GM12874 (cell line): ENCODE measurements at regions not wholly inside any gene's neighbourhood (a gene's known extent, or its start where the extent isn't known, plus 50 kb on each side); places are given as distances from the start of the nearest gene placed in this dataset.

ENCODE experiments used
- CTCF ChIP-seq: IDR thresholded peaks from 2 replicates; pipeline ENCODE4 v1.5.1; 2011; ENCODE audit warnings: low read depth, mild to moderate bottlenecking, control low read depth, low read length, moderate library complexity; ENCODE audit not compliant: insufficient read depth

GRCh38 chr9:18255747-18256146 is 218.2 kb upstream of the ADAMTSL1 start:
- TF ChIP-seq CTCF = no peak

DNA sequence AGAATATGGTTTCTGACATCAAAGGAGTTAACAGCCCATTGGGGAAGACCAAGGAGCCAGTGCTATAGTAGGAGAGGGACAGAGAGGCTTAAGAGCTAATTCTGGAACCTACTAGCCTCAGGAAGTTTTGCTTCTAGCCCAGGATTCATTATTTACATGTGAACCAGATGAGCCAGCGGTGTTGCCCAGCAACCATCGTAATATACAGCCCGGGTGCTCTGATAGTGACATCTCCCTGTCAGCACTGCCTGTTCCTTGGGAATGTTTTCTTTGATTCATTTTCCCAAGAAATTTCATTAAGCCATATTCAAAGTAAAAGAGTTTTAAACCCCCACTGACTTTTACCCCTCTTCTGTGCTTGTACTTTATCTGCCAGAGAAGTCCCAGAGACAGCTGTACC is 217.4 kb upstream of the ADAMTSL1 start:
- no peak for TF ChIP-seq CTCF

DNA sequence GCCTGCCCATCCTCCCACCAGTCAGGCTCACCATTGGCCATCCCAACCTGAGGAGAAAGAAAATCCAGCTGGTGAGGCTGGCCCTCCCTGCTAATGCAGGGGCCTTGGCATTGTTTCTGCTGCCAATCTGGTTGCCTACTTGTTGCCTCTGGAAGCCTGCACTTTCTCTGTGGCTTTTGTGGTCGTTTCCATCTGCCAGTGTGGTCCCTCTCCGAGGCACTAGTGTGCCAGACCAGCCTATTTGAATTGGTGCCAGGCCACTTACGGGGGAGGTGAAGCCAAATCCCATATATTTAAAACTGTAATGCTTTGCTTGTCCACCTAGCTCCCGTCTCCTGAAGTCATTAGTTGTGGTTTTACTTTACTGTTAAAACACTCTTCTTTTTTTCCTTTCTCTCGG is 213.4 kb upstream of the ADAMTSL1 start:
- TF ChIP-seq CTCF = no peak

- TF ChIP-seq CTCF = no peak
These were observed 212.8 kb upstream of the ADAMTSL1 start for GRCh38 chr9:18261181-18261580.

GRCh38 chr9:18263377-18263776 is 210.6 kb upstream of the ADAMTSL1 start:
- no peak for TF ChIP-seq CTCF

- no peak for TF ChIP-seq CTCF
These were observed 205.6 kb upstream of the ADAMTSL1 start for GRCh38 chr9:18268381-18268780.

DNA sequence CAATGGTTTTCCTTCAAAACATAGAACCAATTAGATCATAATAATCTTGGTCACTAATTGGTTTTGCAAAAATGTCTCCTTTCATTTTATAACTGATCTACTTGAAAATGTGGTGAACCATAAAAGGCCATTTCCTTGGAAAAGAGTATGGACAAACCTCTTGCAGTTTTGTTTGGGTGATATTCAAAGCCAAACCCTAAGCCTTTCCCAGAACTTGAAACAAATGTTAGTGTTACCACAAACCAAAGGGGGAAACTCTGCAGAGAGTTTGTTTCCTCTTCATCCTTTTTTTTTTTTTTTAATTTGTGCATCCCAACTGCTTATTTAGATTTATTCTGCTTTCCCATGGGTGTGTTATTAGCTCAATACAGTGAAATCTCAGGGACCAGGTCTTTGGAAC is 204.4 kb upstream of the ADAMTSL1 start:
- TF ChIP-seq CTCF = no peak

GRCh38 chr9:18274693-18275092 is 199.3 kb upstream of the ADAMTSL1 start:
- TF ChIP-seq CTCF = no peak
